Aorta (tissue), 5 donors: ENCODE measurements at regions not wholly inside any gene's neighbourhood (a gene's known extent, or its start where the extent isn't known, plus 50 kb on each side); places are given as distances from the start of the nearest gene placed in this dataset.
"Not testable (repeated sequence)": the region's sequence is repeated elsewhere in the genome, so short reads cannot be mapped to it uniquely, and the experiment has no call there.

Experiments used
- ATAC-seq: fragments of 200-7000 bp; cut with Tn5 transposase; one replicate; pipeline ENCODE4 v1.9.1; 2022; ENCODE audit warnings: moderate library complexity; ENCODE audit not compliant: low FRiP score
- DNase-seq, 2 donors: peaks; one replicate each; pipeline ENCODE4 v3.0.0-alpha.2; 2020
- H3K27ac ChIP-seq, 2 donors: one replicate each; pipeline ENCODE4 v1.5.1; 2013; ENCODE audit warnings: low read length in 2 of 2, mild to moderate bottlenecking in 2 of 2, moderate library complexity in 2 of 2, control low read depth in 1 of 2, inconsistent platforms in 1 of 2, low read depth in 1 of 2
- H3K27me3 ChIP-seq, 2 donors: one replicate each; pipeline ENCODE4 v1.6.1; 2013; ENCODE audit warnings: control low read depth in 1 of 2, low read length in 1 of 2, mild to moderate bottlenecking in 1 of 2, moderate library complexity in 1 of 2; ENCODE audit not compliant: insufficient read depth in 2 of 2, control insufficient read depth in 1 of 2
- H3K36me3 ChIP-seq, 2 donors: one replicate each; pipeline ENCODE4 v1.6.1; 2013; ENCODE audit warnings: control low read depth in 1 of 2, low read length in 1 of 2, mild to moderate bottlenecking in 1 of 2; ENCODE audit not compliant: insufficient read depth in 2 of 2, control insufficient read depth in 1 of 2
- H3K4me1 ChIP-seq, 2 donors: one replicate each; pipeline ENCODE4 v1.6.1; 2013; ENCODE audit warnings: low read length in 2 of 2, control low read depth in 1 of 2, mild to moderate bottlenecking in 1 of 2, moderate library complexity in 1 of 2; ENCODE audit not compliant: insufficient read depth in 2 of 2, control insufficient read depth in 1 of 2
- H3K4me3 ChIP-seq, 2 donors: one replicate each; pipeline ENCODE4 v1.5.1; 2013; ENCODE audit warnings: low read length in 2 of 2, control low read depth in 1 of 2, mild to moderate bottlenecking in 1 of 2
- H3K9me3 ChIP-seq: one replicate; pipeline ENCODE4 v1.6.1; 2013; ENCODE audit warnings: mild to moderate bottlenecking, low read length; ENCODE audit not compliant: control insufficient read depth
- WGBS, 2 donors: extraction: QIAGEN DNeasy Blood & Tissue Kit; methylation state at CpG; one replicate each; pipeline ENCODE4 v1.1.7; 2013; 5-methylcytosine and 5-hydroxymethylcytosine counted together
- intact Hi-C, 2 donors: fragments of 100-400 bp; cut with DNase I; formaldehyde crosslinking; loops; one replicate each; pipeline versions ENCODE4 v1.14.2 to v1.15.0; 2022
- donor health status: healthy with polysubstance abuse.
- donor health status: Bipolar disorder and iron deficiency.
- donor health status: DM: no; HTN: no; CAD: no.
- donor health status: DM: no; HTN: no; CAD: no.
- donor health status: DM: yes; HTN: yes; CAD: no.

DNA sequence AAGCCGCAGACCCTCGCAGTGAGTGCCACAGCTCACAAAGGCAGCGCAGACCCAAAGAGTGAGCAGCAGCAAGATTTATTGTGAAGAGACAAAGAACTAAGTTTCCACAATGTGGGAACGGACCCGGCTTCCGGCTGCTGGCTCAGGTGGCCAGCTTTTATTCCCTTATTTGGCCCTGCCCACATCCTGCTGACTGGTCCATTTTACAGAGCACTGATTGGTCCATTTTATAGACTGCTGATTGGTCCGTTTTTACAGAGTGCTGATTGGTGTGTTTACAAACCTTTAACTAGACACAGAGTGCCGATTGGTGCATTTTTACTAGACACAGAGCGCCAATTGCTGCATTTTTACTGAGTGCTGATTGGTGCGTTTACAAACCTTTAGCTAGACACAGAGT is 86.6 kb downstream of the RGS2 start:
- 88 to 96% methylated on average over 10 of the region's 10 CpGs for WGBS, 2 donors
- DNase-seq, H3K27me3 ChIP-seq, ATAC-seq, H3K36me3 ChIP-seq, intact Hi-C loops, H3K27ac ChIP-seq, H3K4me1 ChIP-seq, H3K4me3 ChIP-seq, H3K9me3 ChIP-seq: not testable (repeated sequence)

DNA sequence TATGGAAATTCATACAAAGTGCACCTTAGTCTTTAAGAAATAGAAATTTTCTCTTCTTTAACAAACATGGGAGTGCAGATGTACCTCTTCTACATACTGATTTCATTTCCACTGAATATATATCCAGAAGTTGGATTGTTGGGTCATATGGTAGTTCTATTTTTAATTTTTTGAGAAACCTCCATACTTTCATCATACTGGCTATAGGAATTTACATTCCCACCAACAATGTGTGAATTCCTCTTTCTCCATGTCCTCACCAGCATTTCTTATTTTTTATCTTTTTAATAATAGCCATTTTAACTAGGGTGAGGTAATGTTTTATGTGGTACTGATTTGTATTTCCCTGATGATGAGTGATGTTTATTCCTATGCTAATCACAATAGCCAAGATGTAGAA is 87.5 kb downstream of the RGS2 start:
- no peak overlapping the region for H3K27ac ChIP-seq
- no peaks in the 10 kb centered on the region for H3K36me3 ChIP-seq
- H3K27me3 ChIP-seq: no peaks in the 10 kb centered on the region
- H3K4me3 ChIP-seq: no peak overlapping the region
- intact Hi-C loops: no loop called here
- H3K9me3 ChIP-seq: no peaks in the 10 kb centered on the region
- no peak for ATAC-seq
- no peaks in the 10 kb centered on the region for H3K4me1 ChIP-seq
- DNase-seq: no peak

DNA sequence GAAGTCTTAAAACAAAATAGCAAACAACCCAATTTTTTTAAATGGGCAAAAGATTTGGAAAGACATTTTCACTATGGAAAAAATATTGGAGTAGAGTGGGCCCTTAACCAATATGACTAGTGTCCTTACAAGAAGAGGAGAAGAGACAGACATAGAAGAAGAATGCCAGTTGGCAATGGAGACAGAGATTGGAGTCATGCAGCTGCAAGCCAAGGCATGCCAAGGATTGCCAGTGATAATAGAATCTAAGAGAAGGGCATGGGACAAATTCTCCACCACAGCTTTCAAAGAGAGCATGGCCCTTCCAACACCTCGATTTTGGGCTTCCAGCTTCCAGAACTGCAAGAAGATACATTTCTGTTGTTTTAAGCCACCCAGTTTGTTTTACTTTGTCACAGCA is 92.7 kb downstream of the RGS2 start:
- H3K4me3 ChIP-seq: no peak overlapping the region
- ATAC-seq (no peak), DNase-seq (no peak)
- WGBS, 2 donors: 0 to 16% methylated on average over 1 of the region's 1 CpG
- no peaks in the 10 kb centered on the region for H3K9me3 ChIP-seq
- H3K4me1 ChIP-seq: no peaks in the 10 kb centered on the region
- no peaks in the 10 kb centered on the region for H3K27me3 ChIP-seq
- intact Hi-C loops: loop anchor here in 1 of 2 donors (5.0 kb wide), 3 partner anchors 74 to 274 kb away; partner anchors contain the start of gene RGS2
- no peaks in the 10 kb centered on the region for H3K36me3 ChIP-seq
- H3K27ac ChIP-seq: no peak overlapping the region

DNA sequence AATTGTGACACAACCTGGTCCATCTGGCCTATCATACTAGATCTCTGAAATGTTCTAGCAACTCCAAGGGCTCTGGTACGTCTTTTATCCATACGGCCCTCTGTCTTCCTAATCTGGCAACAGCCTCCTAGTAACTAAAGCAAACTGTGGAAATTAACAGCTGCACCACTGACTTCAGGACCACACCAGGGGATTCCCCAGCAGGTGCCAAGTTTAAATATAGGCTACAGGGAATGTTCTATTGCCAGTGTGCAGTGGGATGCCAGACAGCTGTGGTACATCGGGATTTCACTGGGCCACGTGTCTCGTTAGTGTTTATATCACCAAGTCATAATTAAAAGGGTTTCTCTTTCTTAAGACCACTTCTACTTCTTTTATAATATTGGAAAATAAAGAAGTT is 94.3 kb downstream of the RGS2 start:
- no peak for ATAC-seq
- 45 to 68% methylated on average over 5 of the region's 5 CpGs for WGBS, 2 donors
- intact Hi-C loops: loop anchor here in 1 of 2 donors (5.0 kb wide), 3 partner anchors 76 to 276 kb away; partner anchors contain the start of gene RGS2
- H3K4me1 ChIP-seq: peaks cover 0 to 1% of the 10 kb centered on the region in 2 donors
- H3K27ac ChIP-seq: no peak overlapping the region
- no peaks in the 10 kb centered on the region for H3K27me3 ChIP-seq
- H3K9me3 ChIP-seq: no peaks in the 10 kb centered on the region
- no peak overlapping the region for H3K4me3 ChIP-seq
- no peak for DNase-seq
- H3K36me3 ChIP-seq: no peaks in the 10 kb centered on the region

DNA sequence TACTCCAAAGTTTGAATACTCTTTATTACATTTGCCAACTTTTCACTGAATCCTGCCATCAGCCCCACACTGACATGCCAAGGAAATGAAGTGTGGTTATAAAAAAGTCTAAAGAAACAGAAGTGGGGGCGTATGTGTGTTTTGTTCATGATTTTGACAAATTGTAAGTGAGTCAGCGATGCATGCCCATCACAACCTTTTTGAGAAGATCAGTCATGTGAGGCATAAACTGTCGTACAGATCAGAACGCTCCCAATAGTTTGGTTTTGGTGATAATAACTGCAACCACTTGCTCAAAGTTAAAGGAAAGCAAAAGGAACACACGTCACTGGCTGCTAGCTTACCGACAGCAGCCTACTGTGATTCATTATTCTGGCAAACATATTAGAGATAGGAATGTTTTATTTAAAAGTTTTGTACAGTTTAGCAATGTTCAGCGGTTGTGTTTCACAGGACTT is 95.6 kb downstream of the RGS2 start:
- DNase-seq (no peak), ATAC-seq (peak; percentile 79)
- peaks cover 0 to 1% of the 10 kb centered on the region in 2 donors for H3K4me1 ChIP-seq
- H3K36me3 ChIP-seq: no peaks in the 10 kb centered on the region
- intact Hi-C loops: loop anchor here in 1 of 2 donors (5.0 kb wide), 3 partner anchors 77 to 277 kb away; partner anchors contain the start of gene RGS2
- no peaks in the 10 kb centered on the region for H3K9me3 ChIP-seq
- WGBS, 2 donors: 2 to 3% methylated on average over 7 of the region's 7 CpGs
- no peaks in the 10 kb centered on the region for H3K27me3 ChIP-seq
- H3K4me3 ChIP-seq: peak overlapping the region; percentile 34 to 40
- peak overlapping the region; percentile 63 to 76 for H3K27ac ChIP-seq

DNA sequence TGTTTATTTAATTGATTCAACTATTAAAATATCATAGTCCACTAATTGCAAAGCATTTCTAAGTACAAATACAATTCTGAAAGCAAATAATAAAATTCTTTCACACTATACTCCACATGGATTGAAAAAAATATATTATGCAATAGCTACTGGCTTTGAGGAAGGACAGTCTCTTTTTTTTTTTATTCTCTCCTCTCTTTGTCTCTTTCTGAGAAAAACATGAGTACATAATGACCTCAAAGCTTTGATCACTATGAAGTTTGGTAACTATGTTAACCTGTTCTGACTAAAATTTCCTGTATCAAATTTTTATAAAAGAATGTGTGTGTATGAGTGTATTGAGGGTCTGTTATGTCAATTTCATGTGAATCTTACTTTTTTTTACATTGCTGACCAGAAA is 96.2 kb downstream of the RGS2 start:
- H3K4me1 ChIP-seq: peaks cover 0 to 1% of the 10 kb centered on the region in 2 donors
- H3K36me3 ChIP-seq: no peaks in the 10 kb centered on the region
- no peak for DNase-seq
- no peaks in the 10 kb centered on the region for H3K27me3 ChIP-seq
- no peak overlapping the region for H3K4me3 ChIP-seq
- intact Hi-C loops: loop anchor here in 1 of 2 donors (5.0 kb wide), 1 partner anchor 98 kb away; the partner anchor contains the start of gene RGS2
- no peaks in the 10 kb centered on the region for H3K9me3 ChIP-seq
- no peak overlapping the region for H3K27ac ChIP-seq
- no peak for ATAC-seq

DNA sequence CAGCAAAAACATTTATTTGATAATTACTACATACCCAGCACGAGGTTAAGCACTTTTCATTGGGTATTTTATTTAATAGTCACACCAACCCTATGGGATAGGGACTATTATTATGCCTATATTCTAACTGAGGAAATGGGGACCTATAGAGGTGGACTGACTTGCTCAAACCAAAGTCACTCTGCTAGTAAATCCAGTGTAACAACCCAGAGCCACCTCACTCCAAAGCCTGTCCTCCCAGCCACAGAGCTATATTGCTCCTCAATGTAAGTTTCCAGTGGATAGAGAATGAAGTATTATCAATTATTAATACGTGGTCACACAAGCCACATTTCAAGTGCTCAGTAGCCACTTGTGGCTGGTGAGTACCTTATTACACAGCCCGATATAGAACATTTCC is 97.5 kb downstream of the RGS2 start:
- Histone ChIP-seq H3K27me3 (no peaks in the 10 kb centered on the region), H3K27ac (no peak overlapping the region), H3K36me3 (no peaks in the 10 kb centered on the region), H3K4me1 (peaks cover 0 to 1% of the 10 kb centered on the region in 2 donors), H3K9me3 (no peaks in the 10 kb centered on the region), H3K4me3 (no peak overlapping the region)
- ATAC-seq: no peak
- 96 to 98% methylated on average over 3 of the region's 3 CpGs for WGBS, 2 donors
- intact Hi-C loops: loop anchor here in 1 of 2 donors (5.0 kb wide), 1 partner anchor 99 kb away; the partner anchor contains the start of gene RGS2
- DNase-seq: no peak

DNA sequence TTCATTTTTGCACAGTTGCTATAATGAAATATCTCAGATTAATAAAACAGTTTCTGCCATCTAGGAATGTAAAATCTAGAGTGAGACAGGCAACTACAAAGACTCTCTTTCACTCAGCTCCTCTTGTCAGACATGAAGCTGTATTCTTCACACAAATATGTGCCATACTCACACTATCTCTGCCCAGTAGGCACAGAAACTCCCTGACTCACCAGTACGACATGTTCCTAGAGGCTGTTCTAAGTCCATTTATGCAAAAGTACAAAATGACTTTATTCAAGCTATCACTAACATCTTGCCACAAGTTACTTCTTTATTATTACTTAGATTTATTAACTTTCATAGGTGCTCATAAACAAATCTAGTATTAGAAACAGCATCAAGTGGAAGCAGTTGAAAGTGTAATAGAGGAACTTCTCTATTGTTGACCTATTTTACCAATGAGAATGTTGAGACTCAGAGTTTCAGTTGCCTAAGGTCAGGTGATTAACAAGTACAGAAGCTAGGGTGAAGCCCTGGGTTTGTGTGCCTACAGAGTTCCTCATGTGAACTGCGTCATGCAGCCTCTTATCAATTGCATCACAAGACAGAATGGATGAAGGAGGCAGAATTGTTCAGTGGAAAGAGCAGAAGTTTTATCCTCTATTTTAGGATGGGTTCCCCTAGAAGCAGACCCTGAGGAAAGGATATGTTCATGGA is 98.9 kb downstream of the RGS2 start:
- intact Hi-C loops: loop anchor here in 1 of 2 donors (5.0 kb wide), 1 partner anchor 100 kb away; the partner anchor contains the start of gene RGS2
- Histone ChIP-seq H3K36me3 (no peaks in the 10 kb centered on the region), H3K4me1 (peaks cover 0 to 1% of the 10 kb centered on the region in 2 donors), H3K27me3 (no peaks in the 10 kb centered on the region), H3K9me3 (no peaks in the 10 kb centered on the region), H3K4me3 (no peak overlapping the region), H3K27ac (no peak overlapping the region)
- no peak for DNase-seq
- no peak for ATAC-seq
- 74 to 80% methylated on average over 2 of the region's 2 CpGs for WGBS, 2 donors
